Stomach (tissue), 4 donors: ENCODE measurements at regions not wholly inside any gene's neighbourhood (a gene's known extent, or its start where the extent isn't known, plus 50 kb on each side); places are given as distances from the start of the nearest gene placed in this dataset.

Experiments used
- CTCF ChIP-seq, 7 experiments: fragments of 450-650 bp in 4 of 7; fragments of 200-600 bp in 3 of 7; sonication (generic) in 3 of 7; IDR thresholded peaks; one replicate each; pipeline ENCODE4 v1.5.1; 2016 to 2019; ENCODE audit warnings: antibody characterized with exemption in 7 of 7, control low read depth in 2 of 7, mild to moderate bottlenecking in 1 of 7
- EP300 ChIP-seq: sonication (generic); formaldehyde crosslinking; IDR thresholded peaks from one replicate; pipeline ENCODE4 v1.6.1; 2017; ENCODE audit warnings: antibody characterized with exemption
- POLR2A ChIP-seq, 4 donors: fragments of 450-650 bp; IDR thresholded peaks; one replicate each; pipeline ENCODE4 v1.6.1; 2016; ENCODE audit warnings: antibody characterized with exemption in 4 of 4, control low read depth in 2 of 4, mild to moderate bottlenecking in 1 of 4, moderate library complexity in 1 of 4
- POLR2AphosphoS5 ChIP-seq, 3 donors: sonication (generic); formaldehyde crosslinking; IDR thresholded peaks; one replicate each; pipeline ENCODE4 v1.6.1; 2016; ENCODE audit warnings: antibody characterized with exemption in 3 of 3

GRCh38 chr5:27353970-27354369, 315.6 kb upstream of the CDH9 start:
- TF ChIP-seq CTCF (IDR thresholded peaks at IDR 0.05), result no peak
- TF ChIP-seq EP300, result no peak
- no peak for TF ChIP-seq POLR2AphosphoS5 (IDR thresholded peaks at IDR 0.05)
- no peak for TF ChIP-seq POLR2A (IDR thresholded peaks at IDR 0.05)
